GM23338 (cell line): ENCODE measurements at regions not wholly inside any gene's neighbourhood (a gene's known extent, or its start where the extent isn't known, plus 50 kb on each side); places are given as distances from the start of the nearest gene placed in this dataset.

ENCODE experiments used
- ATAC-seq: fragments of 200-7000 bp; cut with Tn5 transposase; 3 replicates; pipeline ENCODE4 v1.9.1; 2020
- DNase-seq: peaks from one replicate; pipeline ENCODE4 v3.0.0-alpha.2; 2015; ENCODE audit warnings: low spot score
- H2AFZ ChIP-seq: fragments of 200-600 bp; sonication (generic); 2 replicates; pipeline ENCODE4 v1.8.0; 2016; ENCODE audit warnings: antibody characterized with exemption, mild to moderate bottlenecking, moderate library complexity
- H3F3A ChIP-seq: fragments of 200-600 bp; sonication (generic); replicated peaks from 2 replicates; pipeline ENCODE4 v1.8.0; 2017; ENCODE audit warnings: antibody characterized with exemption, mixed run types, low read depth
- H3K27ac ChIP-seq: fragments of 200-600 bp; sonication (generic); 2 replicates; pipeline ENCODE4 v1.6.1; 2016; ENCODE audit warnings: low read depth
- H3K27me3 ChIP-seq: fragments of 200-600 bp; sonication (generic); 2 replicates; pipeline ENCODE4 v1.8.0; 2016; ENCODE audit warnings: mild to moderate bottlenecking, mixed run types, moderate library complexity; ENCODE audit not compliant: insufficient read depth
- H3K36me3 ChIP-seq: fragments of 200-600 bp; sonication (generic); 2 replicates; pipeline ENCODE4 v1.8.0; 2016; ENCODE audit warnings: mild to moderate bottlenecking; ENCODE audit not compliant: insufficient read depth
- H3K4me1 ChIP-seq: fragments of 200-600 bp; sonication (generic); 2 replicates; pipeline ENCODE4 v1.8.0; 2016; ENCODE audit warnings: mild to moderate bottlenecking, moderate library complexity; ENCODE audit not compliant: insufficient read depth
- H3K4me2 ChIP-seq: fragments of 200-600 bp; sonication (generic); 2 replicates; pipeline ENCODE4 v1.7.1; 2017; ENCODE audit warnings: mixed run types
- H3K4me3 ChIP-seq: fragments of 200-600 bp; sonication (generic); 2 replicates; pipeline ENCODE4 v1.6.1; 2016; ENCODE audit warnings: mixed run types
- H3K79me2 ChIP-seq: fragments of 200-600 bp; sonication (generic); replicated peaks from 2 replicates; pipeline ENCODE4 v1.8.0; 2017; ENCODE audit warnings: mild to moderate bottlenecking; ENCODE audit not compliant: insufficient read depth
- H3K9me2 ChIP-seq: fragments of 200-600 bp; sonication (generic); 2 replicates; pipeline ENCODE4 v1.8.0; 2017; ENCODE audit not compliant: insufficient read depth
- H4K20me1 ChIP-seq: fragments of 200-600 bp; sonication (generic); replicated peaks from 2 replicates; pipeline ENCODE4 v1.8.0; 2017; ENCODE audit warnings: mild to moderate bottlenecking; ENCODE audit not compliant: insufficient read depth
- H3K27ac Mint-ChIP-seq: 2 replicates; pipeline ENCODE4 v1.8.0; 2020; ENCODE audit warnings: inconsistent platforms, mild to moderate bottlenecking, moderate library complexity, mixed read lengths
- H3K27me3 Mint-ChIP-seq: 3 replicates; pipeline ENCODE4 v1.8.0; 2022; ENCODE audit warnings: low read depth, mild to moderate bottlenecking, moderate library complexity, mixed read lengths, inconsistent platforms; ENCODE audit not compliant: insufficient read depth, poor library complexity
- H3K36me3 Mint-ChIP-seq: 3 replicates; pipeline ENCODE4 v1.8.0; 2021; ENCODE audit warnings: low read depth, mild to moderate bottlenecking, inconsistent platforms, moderate library complexity, mixed read lengths
- H3K4me1 Mint-ChIP-seq: 3 replicates; pipeline ENCODE4 v1.8.0; 2020; ENCODE audit warnings: mild to moderate bottlenecking, inconsistent platforms, mixed read lengths
- H3K4me3 Mint-ChIP-seq: 3 replicates; pipeline ENCODE4 v1.8.0; 2021; ENCODE audit warnings: moderate library complexity, mild to moderate bottlenecking, inconsistent platforms, mixed read lengths
- H3K9me3 Mint-ChIP-seq: 3 replicates; pipeline ENCODE4 v1.8.0; 2020; ENCODE audit warnings: moderate library complexity, mild to moderate bottlenecking, inconsistent platforms, mixed read lengths
- CREB1 ChIP-seq: fragments of 250-450 bp; sonication (Bioruptor Pico); IDR thresholded peaks from 2 replicates; pipeline ENCODE4 v1.5.0; 2020; ENCODE audit warnings: low read depth, mild to moderate bottlenecking, moderate library complexity
- JUNB ChIP-seq: IDR thresholded peaks from one replicate; pipeline ENCODE4 v1.6.1; 2016; ENCODE audit warnings: antibody characterized with exemption; ENCODE audit not compliant: unreplicated experiment
- POLR2AphosphoS5 ChIP-seq: IDR thresholded peaks from 2 replicates; pipeline ENCODE4 v1.6.1; 2016; ENCODE audit warnings: antibody characterized with exemption, low read depth
- REST ChIP-seq: IDR thresholded peaks from one replicate; pipeline ENCODE4 v1.6.1; 2018; ENCODE audit warnings: antibody characterized with exemption; ENCODE audit not compliant: unreplicated experiment
- ZNF114 ChIP-seq: fragments of 250-450 bp; sonication (Bioruptor Pico); IDR thresholded peaks from 2 replicates; pipeline ENCODE4 v1.5.0; 2020; ENCODE audit warnings: mild to moderate bottlenecking, moderate library complexity
- ZNF331 ChIP-seq: fragments of 250-450 bp; sonication (Bioruptor Pico); IDR thresholded peaks from 2 replicates; pipeline ENCODE4 v1.5.0; 2020; ENCODE audit warnings: low read depth, mild to moderate bottlenecking, moderate library complexity
- TF ChIP-seq, protein P1 (sequence below), 2 experiments: fragments of 200-600 bp in 1 of 2; sonication (generic) in 1 of 2; conservative IDR thresholded peaks; 2 replicates each; pipeline versions ENCODE4 v1.5.1 to v1.6.1; 2016 to 2017; ENCODE audit warnings: antibody characterized with exemption in 2 of 2, low read depth in 2 of 2, mild to moderate bottlenecking in 2 of 2, moderate library complexity in 1 of 2
- TF ChIP-seq, protein P2 (sequence below): fragments of 250-450 bp; sonication (Bioruptor Pico); IDR thresholded peaks from 2 replicates; pipeline ENCODE4 v1.5.0; 2020; ENCODE audit warnings: mild to moderate bottlenecking, moderate library complexity

- TF ChIP-seq, protein P1, sequence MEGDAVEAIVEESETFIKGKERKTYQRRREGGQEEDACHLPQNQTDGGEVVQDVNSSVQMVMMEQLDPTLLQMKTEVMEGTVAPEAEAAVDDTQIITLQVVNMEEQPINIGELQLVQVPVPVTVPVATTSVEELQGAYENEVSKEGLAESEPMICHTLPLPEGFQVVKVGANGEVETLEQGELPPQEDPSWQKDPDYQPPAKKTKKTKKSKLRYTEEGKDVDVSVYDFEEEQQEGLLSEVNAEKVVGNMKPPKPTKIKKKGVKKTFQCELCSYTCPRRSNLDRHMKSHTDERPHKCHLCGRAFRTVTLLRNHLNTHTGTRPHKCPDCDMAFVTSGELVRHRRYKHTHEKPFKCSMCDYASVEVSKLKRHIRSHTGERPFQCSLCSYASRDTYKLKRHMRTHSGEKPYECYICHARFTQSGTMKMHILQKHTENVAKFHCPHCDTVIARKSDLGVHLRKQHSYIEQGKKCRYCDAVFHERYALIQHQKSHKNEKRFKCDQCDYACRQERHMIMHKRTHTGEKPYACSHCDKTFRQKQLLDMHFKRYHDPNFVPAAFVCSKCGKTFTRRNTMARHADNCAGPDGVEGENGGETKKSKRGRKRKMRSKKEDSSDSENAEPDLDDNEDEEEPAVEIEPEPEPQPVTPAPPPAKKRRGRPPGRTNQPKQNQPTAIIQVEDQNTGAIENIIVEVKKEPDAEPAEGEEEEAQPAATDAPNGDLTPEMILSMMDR (conservative IDR thresholded peaks at IDR 0.05; ENCODE audit: low read depth in 2 of 2) = no peak
- TF ChIP-seq ZNF114 (CRISPR knock-in tag) = no peak
- no peak for TF ChIP-seq REST
These were observed 399.8 kb downstream of the PLPP3 start (continued) for GRCh38 chr1:56179543-56179942.

- no peaks in the 10 kb centered on the region for H3F3A ChIP-seq
- H3K36me3 Mint-ChIP-seq = no peaks in the 10 kb centered on the region
- TF ChIP-seq POLR2AphosphoS5 (no peak), ZNF114 (CRISPR knock-in tag) (no peak), CREB1 (CRISPR knock-in tag) (no peak), JUNB (no peak), REST (no peak), ZNF331 (CRISPR knock-in tag) (no peak)
- TF ChIP-seq, protein P2, sequence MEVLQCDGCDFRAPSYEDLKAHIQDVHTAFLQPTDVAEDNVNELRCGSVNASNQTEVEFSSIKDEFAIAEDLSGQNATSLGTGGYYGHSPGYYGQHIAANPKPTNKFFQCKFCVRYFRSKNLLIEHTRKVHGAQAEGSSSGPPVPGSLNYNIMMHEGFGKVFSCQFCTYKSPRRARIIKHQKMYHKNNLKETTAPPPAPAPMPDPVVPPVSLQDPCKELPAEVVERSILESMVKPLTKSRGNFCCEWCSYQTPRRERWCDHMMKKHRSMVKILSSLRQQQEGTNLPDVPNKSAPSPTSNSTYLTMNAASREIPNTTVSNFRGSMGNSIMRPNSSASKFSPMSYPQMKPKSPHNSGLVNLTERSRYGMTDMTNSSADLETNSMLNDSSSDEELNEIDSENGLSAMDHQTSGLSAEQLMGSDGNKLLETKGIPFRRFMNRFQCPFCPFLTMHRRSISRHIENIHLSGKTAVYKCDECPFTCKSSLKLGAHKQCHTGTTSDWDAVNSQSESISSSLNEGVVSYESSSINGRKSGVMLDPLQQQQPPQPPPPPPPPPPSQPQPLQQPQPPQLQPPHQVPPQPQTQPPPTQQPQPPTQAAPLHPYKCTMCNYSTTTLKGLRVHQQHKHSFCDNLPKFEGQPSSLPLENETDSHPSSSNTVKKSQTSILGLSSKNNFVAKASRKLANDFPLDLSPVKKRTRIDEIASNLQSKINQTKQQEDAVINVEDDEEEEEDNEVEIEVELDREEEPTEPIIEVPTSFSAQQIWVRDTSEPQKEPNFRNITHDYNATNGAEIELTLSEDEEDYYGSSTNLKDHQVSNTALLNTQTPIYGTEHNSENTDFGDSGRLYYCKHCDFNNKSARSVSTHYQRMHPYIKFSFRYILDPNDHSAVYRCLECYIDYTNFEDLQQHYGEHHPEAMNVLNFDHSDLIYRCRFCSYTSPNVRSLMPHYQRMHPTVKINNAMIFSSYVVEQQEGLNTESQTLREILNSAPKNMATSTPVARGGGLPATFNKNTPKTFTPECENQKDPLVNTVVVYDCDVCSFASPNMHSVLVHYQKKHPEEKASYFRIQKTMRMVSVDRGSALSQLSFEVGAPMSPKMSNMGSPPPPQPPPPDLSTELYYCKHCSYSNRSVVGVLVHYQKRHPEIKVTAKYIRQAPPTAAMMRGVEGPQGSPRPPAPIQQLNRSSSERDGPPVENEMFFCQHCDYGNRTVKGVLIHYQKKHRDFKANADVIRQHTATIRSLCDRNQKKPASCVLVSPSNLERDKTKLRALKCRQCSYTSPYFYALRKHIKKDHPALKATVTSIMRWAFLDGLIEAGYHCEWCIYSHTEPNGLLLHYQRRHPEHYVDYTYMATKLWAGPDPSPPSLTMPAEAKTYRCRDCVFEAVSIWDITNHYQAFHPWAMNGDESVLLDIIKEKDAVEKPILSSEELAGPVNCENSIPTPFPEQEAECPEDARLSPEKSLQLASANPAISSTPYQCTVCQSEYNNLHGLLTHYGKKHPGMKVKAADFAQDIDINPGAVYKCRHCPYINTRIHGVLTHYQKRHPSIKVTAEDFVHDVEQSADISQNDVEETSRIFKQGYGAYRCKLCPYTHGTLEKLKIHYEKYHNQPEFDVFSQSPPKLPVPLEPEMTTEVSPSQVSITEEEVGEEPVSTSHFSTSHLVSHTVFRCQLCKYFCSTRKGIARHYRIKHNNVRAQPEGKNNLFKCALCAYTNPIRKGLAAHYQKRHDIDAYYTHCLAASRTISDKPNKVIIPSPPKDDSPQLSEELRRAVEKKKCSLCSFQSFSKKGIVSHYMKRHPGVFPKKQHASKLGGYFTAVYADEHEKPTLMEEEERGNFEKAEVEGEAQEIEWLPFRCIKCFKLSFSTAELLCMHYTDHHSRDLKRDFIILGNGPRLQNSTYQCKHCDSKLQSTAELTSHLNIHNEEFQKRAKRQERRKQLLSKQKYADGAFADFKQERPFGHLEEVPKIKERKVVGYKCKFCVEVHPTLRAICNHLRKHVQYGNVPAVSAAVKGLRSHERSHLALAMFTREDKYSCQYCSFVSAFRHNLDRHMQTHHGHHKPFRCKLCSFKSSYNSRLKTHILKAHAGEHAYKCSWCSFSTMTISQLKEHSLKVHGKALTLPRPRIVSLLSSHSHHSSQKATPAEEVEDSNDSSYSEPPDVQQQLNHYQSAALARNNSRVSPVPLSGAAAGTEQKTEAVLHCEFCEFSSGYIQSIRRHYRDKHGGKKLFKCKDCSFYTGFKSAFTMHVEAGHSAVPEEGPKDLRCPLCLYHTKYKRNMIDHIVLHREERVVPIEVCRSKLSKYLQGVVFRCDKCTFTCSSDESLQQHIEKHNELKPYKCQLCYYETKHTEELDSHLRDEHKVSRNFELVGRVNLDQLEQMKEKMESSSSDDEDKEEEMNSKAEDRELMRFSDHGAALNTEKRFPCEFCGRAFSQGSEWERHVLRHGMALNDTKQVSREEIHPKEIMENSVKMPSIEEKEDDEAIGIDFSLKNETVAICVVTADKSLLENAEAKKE (CRISPR knock-in tag) = no peak
These were observed 404.2 kb downstream of the PLPP3 start for GRCh38 chr1:56175211-56175610.

More at GRCh38 chr1:56175211-56175610, 404.2 kb downstream of the PLPP3 start:
- no peak overlapping the region for H3K27ac ChIP-seq
- H3K4me2 ChIP-seq = no peak overlapping the region
- Mint-ChIP-seq H3K4me1 (no peaks in the 10 kb centered on the region; the same call in 2 of the 3 replicates), H3K27ac (no peak overlapping the region), H3K9me3 (no peaks in the 10 kb centered on the region; the same call in 2 of the 3 replicates), H3K27me3 (peaks cover 1% of the 10 kb centered on the region), H3K4me3 (no peak overlapping the region)
- H4K20me1 ChIP-seq = no peaks in the 10 kb centered on the region
- DNase-seq (no peak), ATAC-seq (no peak)
- no peaks in the 10 kb centered on the region for H3K79me2 ChIP-seq
- H3K4me1 ChIP-seq = peaks cover 12% of the 10 kb centered on the region
- H3K27me3 ChIP-seq = no peaks in the 10 kb centered on the region
- H2AFZ ChIP-seq = peak overlapping the region; percentile 7; the same call in 1 of the 2 replicates
- no peak overlapping the region for H3K4me3 ChIP-seq
- H3K9me2 ChIP-seq = no peaks in the 10 kb centered on the region; the same call in 1 of the 2 replicates
- H3K36me3 ChIP-seq = no peaks in the 10 kb centered on the region
